LNCaP clone FGC (cell line): ENCODE measurements at regions not wholly inside any gene's neighbourhood (a gene's known extent, or its start where the extent isn't known, plus 50 kb on each side); places are given as distances from the start of the nearest gene placed in this dataset.

Experiments
- DNase-seq: peaks from one replicate; pipeline ENCODE4 v3.0.0-alpha.2; 2011; ENCODE audit warnings: low read depth
- H3K4me3 ChIP-seq: 2 replicates; pipeline ENCODE4 v1.5.1; 2011; ENCODE audit warnings: mild to moderate bottlenecking, low read depth, low read length, control low read depth
- CTCF ChIP-seq: IDR thresholded peaks from 2 replicates; pipeline ENCODE4 v1.5.1; 2012; ENCODE audit warnings: mild to moderate bottlenecking; ENCODE audit not compliant: control insufficient read depth, insufficient read depth; ENCODE audit errors: extremely low read depth

GRCh38 chr11:123316003-123316402 is 114.1 kb upstream of the GRAMD1B start:
- H3K4me3 ChIP-seq: no peak overlapping the region
- no peak for DNase-seq
- no peak for TF ChIP-seq CTCF

GRCh38 chr11:123314972-123315371 is 115.1 kb upstream of the GRAMD1B start:
- DNase-seq: peak; percentile 7
- H3K4me3 ChIP-seq: no peak overlapping the region
- TF ChIP-seq CTCF: no peak

- H3K4me3 ChIP-seq: no peak overlapping the region
- no peak for TF ChIP-seq CTCF
- no peak for DNase-seq
Observed at GRCh38 chr11:123313262-123313661, 116.8 kb upstream of the GRAMD1B start.

- TF ChIP-seq CTCF: no peak
- no peak for DNase-seq
- no peak overlapping the region for H3K4me3 ChIP-seq
Observed at GRCh38 chr11:123308077-123308476, 113.0 kb upstream of the CLMP start.

GRCh38 chr11:123307276-123307675 is 112.2 kb upstream of the CLMP start:
- no peak overlapping the region for H3K4me3 ChIP-seq
- TF ChIP-seq CTCF: no peak
- DNase-seq: no peak

GRCh38 chr11:123306531-123306930 is 111.5 kb upstream of the CLMP start:
- no peak for DNase-seq
- TF ChIP-seq CTCF: no peak
- H3K4me3 ChIP-seq: no peak overlapping the region

- no peak for DNase-seq
- no peak overlapping the region for H3K4me3 ChIP-seq
- TF ChIP-seq CTCF: no peak
Observed at GRCh38 chr11:123305601-123306375, 110.7 kb upstream of the CLMP start.
